Activated CD4-positive, alpha-beta T cell treated with anti-CD3 and anti-CD28 coated beads, Interleukin-2, amount 10 ng/mL, durations not matched to agents 7 days and 5 days (primary cell): ENCODE measurements at regions not wholly inside any gene's neighbourhood (a gene's known extent, or its start where the extent isn't known, plus 50 kb on each side); places are given as distances from the start of the nearest gene placed in this dataset.
"Not testable (repeated sequence)": the region's sequence is repeated elsewhere in the genome, so short reads cannot be mapped to it uniquely, and the experiment has no call there.

Experiments used
- CTCF ChIA-PET: fragments of 350-600 bp; sonication (Branson Sonifier 250); formaldehyde crosslinking; loops from one replicate; lab custom pipeline; 2021; ENCODE audit warnings: antibody characterized with exemption; lab: Charles Lee
- POLR2A ChIA-PET: fragments of 350-600 bp; sonication (Branson Sonifier 250); formaldehyde crosslinking; loops from one replicate; lab custom pipeline; 2021; ENCODE audit warnings: antibody characterized with exemption; lab: Charles Lee
- DNase-seq: peaks from one replicate; pipeline ENCODE4 v3.0.0-alpha.2; 2020
- H3K27ac Mint-ChIP-seq: one replicate; pipeline ENCODE4 v1.8.0; 2021; ENCODE audit warnings: mild to moderate bottlenecking, moderate library complexity, mixed read lengths
- H3K27me3 Mint-ChIP-seq: one replicate; pipeline ENCODE4 v1.8.0; 2021; ENCODE audit warnings: mixed read lengths
- H3K36me3 Mint-ChIP-seq: one replicate; pipeline ENCODE4 v1.8.0; 2021; ENCODE audit warnings: low read depth, mixed read lengths
- H3K4me1 Mint-ChIP-seq: one replicate; pipeline ENCODE4 v1.8.0; 2021; ENCODE audit warnings: mixed read lengths
- H3K4me3 Mint-ChIP-seq: one replicate; pipeline ENCODE4 v1.8.0; 2021; ENCODE audit warnings: mild to moderate bottlenecking, moderate library complexity, mixed read lengths
- H3K9me3 Mint-ChIP-seq: one replicate; pipeline ENCODE4 v1.8.0; 2021; ENCODE audit warnings: mixed read lengths

DNA sequence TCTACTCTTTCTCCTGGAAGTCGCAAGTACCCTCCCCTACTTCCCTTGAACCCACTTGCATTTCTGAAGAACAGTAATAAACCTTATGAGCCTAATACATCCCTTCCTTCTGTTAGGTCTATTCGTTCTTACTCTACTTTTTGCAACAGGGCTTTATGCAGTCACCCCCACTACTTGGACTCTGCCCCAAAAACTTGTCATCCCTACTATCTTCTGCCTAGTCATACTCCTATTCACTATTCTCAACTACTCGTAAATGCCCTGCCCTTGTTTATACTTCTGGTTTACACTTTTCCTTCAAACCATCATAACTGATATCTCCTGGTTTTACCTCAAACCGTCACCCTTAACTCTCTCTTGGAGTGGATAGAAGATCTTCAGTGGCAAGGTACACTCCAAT is 55.2 kb upstream of the SLIT2 start:
- Mint-ChIP-seq H3K9me3 (no peaks in the 10 kb centered on the region), H3K27ac (no peak overlapping the region), H3K4me3 (no peak overlapping the region), H3K27me3 (no peaks in the 10 kb centered on the region), H3K36me3 (no peaks in the 10 kb centered on the region), H3K4me1 (no peaks in the 10 kb centered on the region)
- ChIA-PET CTCF (no interaction called here), POLR2A (no interaction called here)
- no peak for DNase-seq

- POLR2A ChIA-PET: no interaction called here
- Mint-ChIP-seq H3K4me1 (no peaks in the 10 kb centered on the region), H3K27ac (no peak overlapping the region), H3K27me3 (no peaks in the 10 kb centered on the region), H3K4me3 (no peak overlapping the region), H3K9me3 (no peaks in the 10 kb centered on the region), H3K36me3 (no peaks in the 10 kb centered on the region)
- DNase-seq: no peak
- CTCF ChIA-PET: no interaction called here
These were observed 56.4 kb upstream of the SLIT2 start for GRCh38 chr4:20195071-20195885.

DNA sequence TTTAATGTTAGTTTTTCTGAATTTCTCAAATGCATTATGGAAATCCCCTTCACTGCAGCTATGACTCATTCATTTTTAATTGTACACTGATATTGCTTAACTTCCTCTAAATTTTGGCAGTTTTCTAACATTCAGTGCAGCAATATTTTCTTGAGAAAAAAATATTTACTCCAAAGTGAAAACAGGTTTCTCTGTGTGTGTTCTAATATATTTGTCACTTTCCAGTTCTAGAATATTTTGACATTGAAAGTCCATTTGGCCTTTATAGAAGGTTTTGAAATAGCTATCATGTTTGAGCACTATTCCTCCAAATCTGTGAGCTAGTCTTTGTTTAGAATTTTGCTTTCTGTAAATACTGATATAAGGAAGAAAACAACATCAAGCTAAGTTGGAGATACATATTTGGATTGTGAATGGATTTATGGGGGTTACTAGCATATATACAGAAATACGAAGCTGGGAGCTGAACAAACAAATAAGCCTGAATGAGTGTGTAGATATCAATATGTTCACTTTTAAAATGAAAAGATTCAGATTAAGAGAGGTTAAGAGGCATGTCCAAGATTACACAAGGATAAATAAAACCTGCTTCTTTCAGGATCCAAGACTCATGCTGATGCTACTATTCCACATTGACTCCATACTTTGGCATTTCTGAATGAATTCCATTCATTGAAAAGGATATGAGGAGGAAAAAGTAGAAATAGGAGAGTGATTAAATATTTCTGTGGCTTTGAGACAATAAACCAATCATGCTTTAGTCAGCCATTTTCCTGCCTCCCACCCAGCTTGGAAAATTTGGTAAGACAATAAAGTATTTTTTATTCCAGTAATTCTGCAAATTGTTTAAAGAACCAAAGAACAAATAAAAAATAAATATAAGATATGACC is 57.3 kb upstream of the SLIT2 start:
- no peaks in the 10 kb centered on the region for H3K27me3 Mint-ChIP-seq
- no peaks in the 10 kb centered on the region for H3K4me1 Mint-ChIP-seq
- no peak for DNase-seq
- ChIA-PET CTCF (no interaction called here), POLR2A (no interaction called here)
- no peak overlapping the region for H3K27ac Mint-ChIP-seq
- H3K9me3 Mint-ChIP-seq: no peaks in the 10 kb centered on the region
- no peak overlapping the region for H3K4me3 Mint-ChIP-seq
- H3K36me3 Mint-ChIP-seq: no peaks in the 10 kb centered on the region

DNA sequence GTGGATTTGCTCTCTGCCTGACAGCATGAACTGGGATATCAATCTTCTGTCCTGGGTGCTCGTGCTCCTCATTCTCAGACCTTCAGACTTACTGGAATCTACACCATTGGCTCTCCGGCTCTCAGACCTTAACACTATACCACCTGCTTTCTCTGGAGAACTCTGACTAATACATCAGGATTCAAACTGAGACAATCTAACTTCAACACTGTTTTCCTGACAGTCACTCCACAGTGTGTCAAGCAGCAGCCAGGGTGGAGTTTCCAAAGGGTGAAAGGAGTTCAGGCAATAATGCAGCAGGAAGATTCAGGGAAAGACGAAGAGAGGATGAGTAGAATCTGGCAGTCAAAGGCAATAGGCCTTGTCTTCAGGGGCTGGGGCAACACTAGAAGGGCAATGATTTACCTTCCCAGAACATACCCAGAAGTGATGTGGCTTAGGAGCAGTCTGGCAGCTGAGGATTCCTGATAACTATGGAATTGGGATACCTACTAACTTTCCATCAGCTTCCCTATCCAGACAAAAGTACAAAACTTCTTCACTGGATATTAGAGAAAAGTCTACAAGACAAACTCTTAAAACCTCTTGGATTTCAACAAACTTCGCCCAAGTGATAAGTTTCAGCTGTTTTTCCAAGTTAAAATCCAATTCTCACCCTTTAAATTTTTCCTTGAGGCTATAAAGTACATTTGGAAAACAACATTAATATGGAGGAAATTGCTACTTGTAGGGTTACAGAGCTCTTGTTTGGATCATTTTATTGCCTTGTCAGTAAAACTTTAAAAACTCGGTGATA is 58.4 kb upstream of the SLIT2 start:
- H3K9me3 Mint-ChIP-seq: no peaks in the 10 kb centered on the region
- no peak for DNase-seq
- no peaks in the 10 kb centered on the region for H3K4me1 Mint-ChIP-seq
- H3K4me3 Mint-ChIP-seq: no peak overlapping the region
- POLR2A ChIA-PET: no interaction called here
- H3K27me3 Mint-ChIP-seq: no peaks in the 10 kb centered on the region
- H3K36me3 Mint-ChIP-seq: no peaks in the 10 kb centered on the region
- no peak overlapping the region for H3K27ac Mint-ChIP-seq
- CTCF ChIA-PET: no interaction called here

DNA sequence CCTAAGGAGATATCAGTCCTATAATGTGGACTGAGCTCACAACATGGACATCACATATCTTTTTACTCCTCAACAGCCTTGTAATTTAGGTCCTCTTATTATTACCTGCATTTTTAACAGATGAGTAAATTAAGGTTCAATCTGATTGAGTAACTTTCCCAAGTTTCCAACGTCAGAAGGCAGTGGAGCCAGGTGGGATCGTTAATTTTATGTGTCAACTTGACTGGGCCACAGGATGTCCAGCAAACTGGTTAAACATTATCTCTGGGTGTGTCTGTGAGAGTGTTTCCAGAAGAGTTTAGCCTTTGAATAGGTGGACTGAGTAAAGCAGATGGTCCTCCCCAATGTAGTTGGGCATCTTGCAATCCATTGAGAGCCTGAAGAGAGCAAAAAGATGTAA is 59.0 kb upstream of the SLIT2 start:
- no peak for DNase-seq
- H3K27ac Mint-ChIP-seq: no peak overlapping the region
- no peaks in the 10 kb centered on the region for H3K4me1 Mint-ChIP-seq
- ChIA-PET CTCF (no interaction called here), POLR2A (no interaction called here)
- no peaks in the 10 kb centered on the region for H3K9me3 Mint-ChIP-seq
- H3K36me3 Mint-ChIP-seq: no peaks in the 10 kb centered on the region
- H3K4me3 Mint-ChIP-seq: no peak overlapping the region
- no peaks in the 10 kb centered on the region for H3K27me3 Mint-ChIP-seq

- H3K27ac Mint-ChIP-seq: no peak overlapping the region
- peaks cover 3% of the 10 kb centered on the region for H3K9me3 Mint-ChIP-seq
- DNase-seq: no peak
- ChIA-PET POLR2A (no interaction called here), CTCF (no interaction called here)
- no peaks in the 10 kb centered on the region for H3K36me3 Mint-ChIP-seq
- H3K4me1 Mint-ChIP-seq: no peaks in the 10 kb centered on the region
- no peaks in the 10 kb centered on the region for H3K27me3 Mint-ChIP-seq
- no peak overlapping the region for H3K4me3 Mint-ChIP-seq
These were observed 66.6 kb upstream of the SLIT2 start for GRCh38 chr4:20185103-20185502.

- H3K27me3 Mint-ChIP-seq, H3K27ac Mint-ChIP-seq: not testable (repeated sequence)
These were observed 68.6 kb upstream of the SLIT2 start for GRCh38 chr4:20183131-20183530.

DNA sequence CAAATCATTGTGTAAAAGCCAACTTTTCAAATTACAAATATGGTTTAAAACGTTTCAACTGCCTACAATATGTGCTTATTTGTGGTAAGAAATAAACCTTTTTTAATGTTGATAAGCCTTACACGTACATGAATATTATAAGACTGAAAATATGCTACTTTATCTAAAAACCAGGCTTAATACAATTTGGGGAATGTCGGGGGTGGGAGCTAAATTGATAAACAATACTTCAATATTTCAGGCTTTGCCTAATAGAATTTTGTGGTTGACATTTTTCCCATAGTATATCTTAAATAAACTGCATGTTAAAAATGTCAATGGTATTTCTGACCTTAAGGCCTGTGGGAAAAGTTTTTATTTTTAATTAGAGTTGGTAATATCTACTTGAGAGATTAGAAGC is 69.8 kb upstream of the SLIT2 start:
- Mint-ChIP-seq H3K36me3 (no peaks in the 10 kb centered on the region), H3K4me1 (no peaks in the 10 kb centered on the region), H3K4me3 (no peak overlapping the region), H3K27ac (no peak overlapping the region), H3K27me3 (no peaks in the 10 kb centered on the region), H3K9me3 (peaks cover 6% of the 10 kb centered on the region)
- POLR2A ChIA-PET: no interaction called here
- no peak for DNase-seq
- CTCF ChIA-PET: no interaction called here

More at GRCh38 chr4:20183131-20183530, 68.6 kb upstream of the SLIT2 start:
- POLR2A ChIA-PET, H3K36me3 Mint-ChIP-seq, H3K4me3 Mint-ChIP-seq, CTCF ChIA-PET, H3K4me1 Mint-ChIP-seq, DNase-seq, H3K9me3 Mint-ChIP-seq: not testable (repeated sequence)

DNA sequence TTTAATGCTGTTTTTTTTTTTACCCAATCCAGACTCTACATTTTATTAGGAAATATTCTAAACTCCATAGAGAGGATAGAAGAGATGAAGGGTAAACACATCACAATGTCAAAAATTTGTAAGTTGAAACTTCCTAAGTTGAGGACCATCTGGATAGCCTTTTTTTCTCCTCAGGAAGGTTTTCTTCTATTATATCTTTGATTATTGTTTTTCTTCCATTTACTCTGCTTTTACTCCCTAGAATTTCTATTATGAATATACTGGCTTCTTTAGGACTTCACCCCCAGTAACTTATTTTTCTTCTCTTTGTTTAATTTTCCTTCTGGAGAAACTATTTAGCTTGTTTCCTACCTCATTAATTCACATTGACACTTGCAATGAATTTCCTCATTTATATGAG is 71.2 kb upstream of the SLIT2 start:
- ChIA-PET CTCF (no interaction called here), POLR2A (no interaction called here)
- no peak overlapping the region for H3K27ac Mint-ChIP-seq
- H3K4me3 Mint-ChIP-seq: no peak overlapping the region
- no peaks in the 10 kb centered on the region for H3K27me3 Mint-ChIP-seq
- H3K36me3 Mint-ChIP-seq: no peaks in the 10 kb centered on the region
- no peak for DNase-seq
- H3K4me1 Mint-ChIP-seq: no peaks in the 10 kb centered on the region
- peaks cover 9% of the 10 kb centered on the region for H3K9me3 Mint-ChIP-seq

GRCh38 chr4:20178902-20179576 is 72.7 kb upstream of the SLIT2 start:
- POLR2A ChIA-PET: no interaction called here
- CTCF ChIA-PET: no interaction called here
- Mint-ChIP-seq H3K27me3 (no peaks in the 10 kb centered on the region), H3K4me3 (no peak overlapping the region), H3K36me3 (no peaks in the 10 kb centered on the region), H3K4me1 (no peaks in the 10 kb centered on the region), H3K9me3 (peaks cover 9% of the 10 kb centered on the region), H3K27ac (no peak overlapping the region)
- no peak for DNase-seq

- peaks cover 9% of the 10 kb centered on the region for H3K9me3 Mint-ChIP-seq
- ChIA-PET POLR2A (no interaction called here), CTCF (no interaction called here)
- no peaks in the 10 kb centered on the region for H3K4me1 Mint-ChIP-seq
- no peak overlapping the region for H3K4me3 Mint-ChIP-seq
- no peak overlapping the region for H3K27ac Mint-ChIP-seq
- no peaks in the 10 kb centered on the region for H3K27me3 Mint-ChIP-seq
- H3K36me3 Mint-ChIP-seq: no peaks in the 10 kb centered on the region
- no peak for DNase-seq
These were observed 74.8 kb upstream of the SLIT2 start for GRCh38 chr4:20176881-20177280.

DNA sequence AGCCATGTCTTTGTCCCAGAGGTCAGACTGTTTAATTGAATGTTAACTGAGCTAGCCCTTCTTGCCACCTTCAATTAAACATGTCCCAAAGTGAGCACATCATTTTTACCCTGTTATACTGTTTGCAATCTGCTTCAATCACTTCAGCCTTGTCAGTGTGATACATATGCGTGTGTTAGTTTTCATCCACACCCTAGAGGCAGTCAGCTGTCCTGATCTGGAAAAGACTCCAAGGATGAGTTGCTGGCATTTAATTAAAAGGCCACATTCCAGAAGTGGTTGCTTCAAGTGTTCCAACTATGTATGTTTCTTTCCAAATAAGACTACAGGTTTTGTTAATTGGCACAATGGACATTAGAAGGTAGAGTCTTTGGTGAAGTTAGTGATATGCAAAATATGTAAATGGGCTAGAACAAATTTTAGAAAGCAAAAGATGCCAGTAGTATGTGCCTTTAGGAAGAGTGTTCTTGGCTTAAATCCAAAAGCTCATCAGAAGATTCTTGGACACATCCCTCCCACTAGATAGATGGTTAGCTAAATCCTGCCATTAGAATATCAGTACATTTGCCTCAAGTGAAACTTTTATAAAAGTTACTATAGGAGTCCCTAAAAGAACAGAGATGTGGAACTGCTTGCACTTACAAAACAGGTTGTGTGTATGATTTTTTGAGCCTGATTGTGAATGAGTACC is 79.5 kb upstream of the SLIT2 start:
- Mint-ChIP-seq H3K36me3 (no peaks in the 10 kb centered on the region), H3K4me1 (no peaks in the 10 kb centered on the region), H3K27ac (no peak overlapping the region), H3K4me3 (no peak overlapping the region), H3K27me3 (no peaks in the 10 kb centered on the region), H3K9me3 (peaks cover 4% of the 10 kb centered on the region)
- ChIA-PET POLR2A (no interaction called here), CTCF (no interaction called here)
- no peak for DNase-seq
